B cell (primary cell): ENCODE measurements at regions not wholly inside any gene's neighbourhood (a gene's known extent, or its start where the extent isn't known, plus 50 kb on each side); places are given as distances from the start of the nearest gene placed in this dataset.
A peak's percentile ranks its signal among the peaks of the same experiment; 100 is the strongest.

ENCODE experiments used
- ATAC-seq: fragments of 200-7000 bp; cut with Tn5 transposase; one replicate; pipeline ENCODE4 v1.10.0; 2021; ENCODE audit warnings: low read depth, mild to moderate bottlenecking, moderate number of reproducible peaks, moderate library complexity
- CTCF ChIA-PET: fragments of 350-600 bp; sonication (Branson Sonifier 250); formaldehyde crosslinking; loops from one replicate; lab custom pipeline; 2021; ENCODE audit warnings: antibody characterized with exemption, inconsistent platforms; lab: Charles Lee
- POLR2A ChIA-PET: fragments of 350-600 bp; sonication (Branson Sonifier 250); formaldehyde crosslinking; loops from one replicate; lab custom pipeline; 2021; ENCODE audit warnings: antibody characterized with exemption; lab: Charles Lee
- DNase-seq: peaks from one replicate; pipeline ENCODE4 v3.0.0; 2013
- H2AFZ ChIP-seq: 2 replicates; pipeline ENCODE4 v1.6.1; 2012; ENCODE audit warnings: mild to moderate bottlenecking, low read depth, low read length; ENCODE audit not compliant: insufficient read depth, poor library complexity, severe bottlenecking
- H3K27ac ChIP-seq, 2 donors: 1 replicate in 1 of 2; 2 replicates in 1 of 2; pipeline ENCODE4 v1.5.1; 2012 to 2013; ENCODE audit warnings: low read length in 2 of 2, mild to moderate bottlenecking in 2 of 2, moderate library complexity in 1 of 2
- H3K27me3 ChIP-seq, 4 experiments: fragments of 200-600 bp in 1 of 4; sonication (generic) in 1 of 4; replicated peaks in 1 of 4; 1 replicate in 2 of 4; 2 replicates in 2 of 4; pipeline versions ENCODE4 v1.6.1 to v1.7.0; 2013 to 2016; ENCODE audit warnings: low read length in 3 of 4, mild to moderate bottlenecking in 2 of 4, mixed read lengths in 1 of 4, moderate library complexity in 1 of 4; ENCODE audit not compliant: insufficient read depth in 4 of 4, control insufficient read depth in 3 of 4; ENCODE audit errors: control extremely low read depth in 1 of 4
- H3K36me3 ChIP-seq, 2 experiments: replicated peaks in 1 of 2; 1 replicate in 1 of 2; 2 replicates in 1 of 2; pipeline versions ENCODE4 v1.6.1 to v1.7.1; 2013; ENCODE audit warnings: low read length in 1 of 2; ENCODE audit not compliant: insufficient read depth in 2 of 2, control insufficient read depth in 1 of 2; ENCODE audit errors: control extremely low read depth in 1 of 2, extremely low read depth in 1 of 2
- H3K4me1 ChIP-seq, 2 donors: fragments of 200-600 bp in 1 of 2; sonication (generic) in 1 of 2; 1 replicate in 1 of 2; 2 replicates in 1 of 2; pipeline versions ENCODE4 v1.5.1 to v1.6.1; 2013 to 2017; ENCODE audit warnings: low read length in 2 of 2; ENCODE audit not compliant: control insufficient read depth in 2 of 2, insufficient read depth in 2 of 2
- H3K4me2 ChIP-seq: replicated peaks from 2 replicates; pipeline ENCODE3; 2012; ENCODE audit warnings: mild to moderate bottlenecking, low read depth, low read length; ENCODE audit not compliant: poor library complexity, severe bottlenecking
- H3K4me3 ChIP-seq, 5 experiments: fragments of 200-600 bp in 1 of 5; sonication (generic) in 1 of 5; 1 replicate in 3 of 5; 2 replicates in 2 of 5; pipeline versions ENCODE4 v1.5.1 to v1.7.0; 2011 to 2016; ENCODE audit warnings: low read length in 4 of 5, mild to moderate bottlenecking in 4 of 5, low read depth in 2 of 5, control low read depth in 1 of 5, moderate library complexity in 1 of 5; ENCODE audit not compliant: insufficient read depth in 1 of 5; ENCODE audit errors: control extremely low read depth in 1 of 5, extremely low read depth in 1 of 5
- H3K79me2 ChIP-seq: fragments of 200-600 bp; sonication (generic); one replicate; pipeline ENCODE4 v1.6.0; 2016; ENCODE audit warnings: low read length; ENCODE audit not compliant: control insufficient read depth, insufficient read depth
- H3K9ac ChIP-seq: fragments of 200-600 bp; sonication (generic); 2 replicates; pipeline ENCODE4 v1.6.1; 2017; ENCODE audit warnings: mild to moderate bottlenecking, low read length, moderate library complexity
- H3K9me3 ChIP-seq, 3 donors: one replicate each; pipeline versions ENCODE4 v1.6.1 to v1.7.1; 2013; ENCODE audit warnings: low read length in 2 of 3; ENCODE audit not compliant: control insufficient read depth in 2 of 3, insufficient read depth in 1 of 3; ENCODE audit errors: control extremely low read depth in 1 of 3
- H4K20me1 ChIP-seq: 2 replicates; pipeline ENCODE4 v1.6.0; 2012; ENCODE audit warnings: mild to moderate bottlenecking, low read length; ENCODE audit not compliant: insufficient read depth, control insufficient read depth, poor library complexity, severe bottlenecking
- H3K27ac Mint-ChIP-seq: one replicate; pipeline ENCODE4 v1.8.0; 2021; ENCODE audit warnings: mixed read lengths
- H3K27me3 Mint-ChIP-seq: one replicate; pipeline ENCODE4 v1.8.0; 2021; ENCODE audit warnings: mixed read lengths
- H3K4me1 Mint-ChIP-seq: one replicate; pipeline ENCODE4 v1.8.0; 2021; ENCODE audit warnings: mixed read lengths
- H3K4me3 Mint-ChIP-seq: one replicate; pipeline ENCODE4 v1.8.0; 2021; ENCODE audit warnings: mixed read lengths
- H3K9me3 Mint-ChIP-seq: one replicate; pipeline ENCODE4 v1.8.0; 2022; ENCODE audit warnings: mixed read lengths; ENCODE audit not compliant: insufficient read depth
- EZH2 ChIP-seq: IDR thresholded peaks from 2 replicates; pipeline ENCODE4 v1.6.1; 2012; ENCODE audit warnings: borderline replicate concordance, low read depth, mild to moderate bottlenecking, moderate library complexity, low read length; ENCODE audit not compliant: insufficient read depth, poor library complexity, severe bottlenecking
- WGBS: methylation state at CpG from one replicate; pipeline ENCODE4 v1.1.5; 2013; ENCODE audit warnings: missing lambda C conversion rate; ENCODE audit not compliant: insufficient coverage; 5-methylcytosine and 5-hydroxymethylcytosine counted together
- intact Hi-C: fragments of 100-400 bp; cut with micrococcal nuclease; formaldehyde crosslinking; loops from one replicate; pipeline ENCODE4 v1.10.0; 2022
- TF ChIP-seq, protein P1 (sequence below): fragments of 200-600 bp; IDR thresholded peaks from one replicate; pipeline ENCODE4 v1.8.0; 2022; ENCODE audit warnings: antibody characterized with exemption, mild to moderate bottlenecking

DNA sequence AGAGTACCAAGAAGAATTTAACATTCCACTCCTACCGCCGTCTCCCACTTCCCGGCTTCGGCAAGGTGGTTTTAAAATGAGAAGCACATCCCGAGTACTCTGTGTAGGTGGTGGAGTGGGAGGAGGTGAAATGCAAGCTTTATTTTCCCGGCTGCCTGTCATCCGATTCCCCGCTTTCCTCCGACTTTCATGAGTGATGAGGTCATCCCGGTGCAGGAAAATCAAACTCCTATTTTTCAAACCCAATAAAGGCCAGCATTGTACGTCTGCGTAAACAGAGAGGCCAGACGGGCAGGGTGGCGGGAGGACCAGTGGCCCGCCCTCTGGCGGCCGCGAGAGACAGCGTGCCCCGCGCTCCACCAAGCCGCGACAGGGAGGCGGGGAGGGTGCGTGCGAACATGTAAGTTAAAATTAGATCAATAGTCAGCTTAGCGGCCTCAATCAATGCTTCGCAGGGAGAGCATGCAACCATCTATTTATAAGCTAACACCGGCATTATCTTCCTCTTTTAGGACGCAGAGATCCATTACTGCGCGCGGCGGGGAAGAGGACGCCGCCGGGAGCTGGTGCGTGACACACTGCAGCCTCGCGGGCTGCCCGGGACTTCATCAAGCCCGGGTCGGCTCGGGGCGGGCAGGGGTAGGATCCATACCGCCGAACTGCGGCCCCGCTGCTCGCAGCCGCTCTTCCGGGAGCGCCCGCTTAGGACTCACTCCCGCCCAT is 163.3 kb downstream of the CD47 start:
- H3K27me3 Mint-ChIP-seq = peaks cover 9% of the 10 kb centered on the region
- Histone ChIP-seq H3K79me2 (no peaks in the 10 kb centered on the region), H3K4me1 (peaks cover 12 to 18% of the 10 kb centered on the region in 2 donors), H3K4me3 (peak overlapping the region; percentile 48 to 67 (median 58)), H3K9me3 (no peaks in the 10 kb centered on the region), H3K9ac (peak overlapping the region; percentile 62), H3K27me3 (peaks cover 0 to 30% (median 8%) of the 10 kb centered on the region in 4 experiments), H3K27ac (no peak overlapping the region), H3K4me2 (peak overlapping the region; percentile 92), H2AFZ (peak overlapping the region; percentile 72), H4K20me1 (no peaks in the 10 kb centered on the region), H3K36me3 (no peaks in the 10 kb centered on the region)
- H3K4me3 Mint-ChIP-seq = peak overlapping the region; percentile 93
- ChIA-PET CTCF (interaction anchor here (0.6 to 3.4 kb wide), 49 partner anchors 8 to 693 kb away, joined by 3 to 28 read pairs (median 4); partner anchors contain the start of gene IFT57), POLR2A (no interaction called here)
- ATAC-seq = peak; percentile 93
- H3K27ac Mint-ChIP-seq = peak overlapping the region; percentile 54
- no peak for TF ChIP-seq EZH2
- TF ChIP-seq, protein P1, sequence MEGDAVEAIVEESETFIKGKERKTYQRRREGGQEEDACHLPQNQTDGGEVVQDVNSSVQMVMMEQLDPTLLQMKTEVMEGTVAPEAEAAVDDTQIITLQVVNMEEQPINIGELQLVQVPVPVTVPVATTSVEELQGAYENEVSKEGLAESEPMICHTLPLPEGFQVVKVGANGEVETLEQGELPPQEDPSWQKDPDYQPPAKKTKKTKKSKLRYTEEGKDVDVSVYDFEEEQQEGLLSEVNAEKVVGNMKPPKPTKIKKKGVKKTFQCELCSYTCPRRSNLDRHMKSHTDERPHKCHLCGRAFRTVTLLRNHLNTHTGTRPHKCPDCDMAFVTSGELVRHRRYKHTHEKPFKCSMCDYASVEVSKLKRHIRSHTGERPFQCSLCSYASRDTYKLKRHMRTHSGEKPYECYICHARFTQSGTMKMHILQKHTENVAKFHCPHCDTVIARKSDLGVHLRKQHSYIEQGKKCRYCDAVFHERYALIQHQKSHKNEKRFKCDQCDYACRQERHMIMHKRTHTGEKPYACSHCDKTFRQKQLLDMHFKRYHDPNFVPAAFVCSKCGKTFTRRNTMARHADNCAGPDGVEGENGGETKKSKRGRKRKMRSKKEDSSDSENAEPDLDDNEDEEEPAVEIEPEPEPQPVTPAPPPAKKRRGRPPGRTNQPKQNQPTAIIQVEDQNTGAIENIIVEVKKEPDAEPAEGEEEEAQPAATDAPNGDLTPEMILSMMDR = peak; percentile 86
- peak; percentile 77 for DNase-seq
- H3K9me3 Mint-ChIP-seq = no peaks in the 10 kb centered on the region
- peaks cover 15% of the 10 kb centered on the region for H3K4me1 Mint-ChIP-seq
- 2% methylated on average over 45 of the region's 55 CpGs for WGBS
- intact Hi-C loops = loop anchor here (1.0 to 10.0 kb wide), 8 partner anchors 113 to 691 kb away; partner anchors contain the start of gene IFT57

GRCh38 chr3:107925851-107926250 is 165.0 kb downstream of the CD47 start:
- Mint-ChIP-seq H3K27ac (no peak overlapping the region), H3K4me3 (no peak overlapping the region), H3K4me1 (peaks cover 15% of the 10 kb centered on the region), H3K9me3 (no peaks in the 10 kb centered on the region), H3K27me3 (peaks cover 17% of the 10 kb centered on the region)
- Histone ChIP-seq H3K9me3 (no peaks in the 10 kb centered on the region), H3K36me3 (no peaks in the 10 kb centered on the region), H3K9ac (no peak overlapping the region), H3K27me3 (peaks cover 0 to 30% (median 11%) of the 10 kb centered on the region in 4 experiments), H3K27ac (no peak overlapping the region), H3K4me2 (no peak overlapping the region), H3K4me3 (no peak overlapping the region), H2AFZ (no peak overlapping the region), H3K79me2 (no peaks in the 10 kb centered on the region), H3K4me1 (peaks cover 12 to 18% of the 10 kb centered on the region in 2 donors), H4K20me1 (no peaks in the 10 kb centered on the region)
- TF ChIP-seq, protein P1 = no peak
- no peak for TF ChIP-seq EZH2
- CTCF ChIA-PET = interaction anchor here (0.7 to 2.5 kb wide), 6 partner anchors 10 to 685 kb away, joined by 3 to 18 read pairs (median 4); no protein-coding TSS in a partner anchor
- ATAC-seq (no peak), DNase-seq (no peak)
- 96% methylated on average over 3 of the region's 5 CpGs for WGBS
- intact Hi-C loops = loop anchor here (5.0 to 10.0 kb wide), 4 partner anchors 111 to 349 kb away; partner anchors contain the start of gene IFT57
- POLR2A ChIA-PET = no interaction called here
